Loucy (cell line): ENCODE measurements at regions not wholly inside any gene's neighbourhood (a gene's known extent, or its start where the extent isn't known, plus 50 kb on each side); places are given as distances from the start of the nearest gene placed in this dataset.

Experiments
- EZH2phosphoT487 ChIP-seq: fragments of 200-600 bp; IDR thresholded peaks from 2 replicates; pipeline ENCODE4 v1.6.1; 2018; ENCODE audit warnings: antibody characterized with exemption, mild to moderate bottlenecking, moderate library complexity, borderline replicate concordance
- TF ChIP-seq, protein P1 (sequence below): fragments of 200-600 bp; sonication (generic); conservative IDR thresholded peaks from 2 replicates; pipeline ENCODE4 v1.5.1; 2014; ENCODE audit warnings: mild to moderate bottlenecking, antibody characterized with exemption, low read length

GRCh38 chr4:53928825-53929224 is 135.6 kb downstream of the CHIC2 start:
- TF ChIP-seq, protein P1, sequence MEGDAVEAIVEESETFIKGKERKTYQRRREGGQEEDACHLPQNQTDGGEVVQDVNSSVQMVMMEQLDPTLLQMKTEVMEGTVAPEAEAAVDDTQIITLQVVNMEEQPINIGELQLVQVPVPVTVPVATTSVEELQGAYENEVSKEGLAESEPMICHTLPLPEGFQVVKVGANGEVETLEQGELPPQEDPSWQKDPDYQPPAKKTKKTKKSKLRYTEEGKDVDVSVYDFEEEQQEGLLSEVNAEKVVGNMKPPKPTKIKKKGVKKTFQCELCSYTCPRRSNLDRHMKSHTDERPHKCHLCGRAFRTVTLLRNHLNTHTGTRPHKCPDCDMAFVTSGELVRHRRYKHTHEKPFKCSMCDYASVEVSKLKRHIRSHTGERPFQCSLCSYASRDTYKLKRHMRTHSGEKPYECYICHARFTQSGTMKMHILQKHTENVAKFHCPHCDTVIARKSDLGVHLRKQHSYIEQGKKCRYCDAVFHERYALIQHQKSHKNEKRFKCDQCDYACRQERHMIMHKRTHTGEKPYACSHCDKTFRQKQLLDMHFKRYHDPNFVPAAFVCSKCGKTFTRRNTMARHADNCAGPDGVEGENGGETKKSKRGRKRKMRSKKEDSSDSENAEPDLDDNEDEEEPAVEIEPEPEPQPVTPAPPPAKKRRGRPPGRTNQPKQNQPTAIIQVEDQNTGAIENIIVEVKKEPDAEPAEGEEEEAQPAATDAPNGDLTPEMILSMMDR, result no peak
- no peak for TF ChIP-seq EZH2phosphoT487
